Dermis blood vessel endothelial cell (primary cell): ENCODE measurements at regions not wholly inside any gene's neighbourhood (a gene's known extent, or its start where the extent isn't known, plus 50 kb on each side); places are given as distances from the start of the nearest gene placed in this dataset.
"Not testable (repeated sequence)": the region's sequence is repeated elsewhere in the genome, so short reads cannot be mapped to it uniquely, and the experiment has no call there.

Experiments
- DNase-seq: peaks from one replicate; pipeline ENCODE4 v3.0.0; 2010

- DNase-seq: not testable (repeated sequence)
These were observed 235.0 kb downstream of the GOLGA6L6 start for GRCh38 chr15:20306497-20307106.

GRCh38 chr15:20305912-20306311 lies 235.7 kb downstream of the GOLGA6L6 start:
- not testable (repeated sequence) for DNase-seq

- DNase-seq: not testable (repeated sequence)
These were observed 236.6 kb downstream of the GOLGA6L6 start for GRCh38 chr15:20305015-20305465.

- not testable (repeated sequence) for DNase-seq
These were observed 237.2 kb downstream of the GOLGA6L6 start for GRCh38 chr15:20304282-20305014.

- not testable (repeated sequence) for DNase-seq
These were observed 238.1 kb downstream of the GOLGA6L6 start for GRCh38 chr15:20303248-20304171.

- DNase-seq: not testable (repeated sequence)
These were observed 239.2 kb downstream of the GOLGA6L6 start for GRCh38 chr15:20302141-20303069.

- DNase-seq: not testable (repeated sequence)
These were observed 240.0 kb downstream of the GOLGA6L6 start for GRCh38 chr15:20301471-20302081.

- not testable (repeated sequence) for DNase-seq
These were observed 240.6 kb downstream of the GOLGA6L6 start for GRCh38 chr15:20301041-20301390.

- DNase-seq: not testable (repeated sequence)
These were observed 241.1 kb downstream of the GOLGA6L6 start for GRCh38 chr15:20300351-20301040.

GRCh38 chr15:20297603-20298123 lies 243.9 kb downstream of the GOLGA6L6 start:
- DNase-seq: not testable (repeated sequence)

GRCh38 chr15:20296261-20296660 lies 245.3 kb downstream of the GOLGA6L6 start:
- not testable (repeated sequence) for DNase-seq

- no peak for DNase-seq
These were observed 246.3 kb downstream of the GOLGA6L6 start for GRCh38 chr15:20295238-20295811.

GRCh38 chr15:20294651-20295237 lies 246.9 kb downstream of the GOLGA6L6 start:
- DNase-seq: no peak

GRCh38 chr15:20292422-20293005 lies 249.1 kb downstream of the GOLGA6L6 start:
- DNase-seq: not testable (repeated sequence)

GRCh38 chr15:20291616-20292015 lies 250.0 kb downstream of the GOLGA6L6 start:
- DNase-seq: not testable (repeated sequence)

- not testable (repeated sequence) for DNase-seq
These were observed 251.0 kb downstream of the GOLGA6L6 start for GRCh38 chr15:20290606-20291005.

GRCh38 chr15:20289538-20290103 lies 252.0 kb downstream of the GOLGA6L6 start:
- DNase-seq: not testable (repeated sequence)

GRCh38 chr15:20288800-20289537 lies 252.6 kb downstream of the GOLGA6L6 start:
- DNase-seq: not testable (repeated sequence)
